IMR-90 (cell line): ENCODE measurements at regions not wholly inside any gene's neighbourhood (a gene's known extent, or its start where the extent isn't known, plus 50 kb on each side); places are given as distances from the start of the nearest gene placed in this dataset.
A peak's percentile ranks its signal among the peaks of the same experiment; 100 is the strongest.

Experiments used
- ATAC-seq: fragments of 200-7000 bp; cut with Tn5 transposase; 2 replicates; pipeline ENCODE4 v1.9.1; 2020; ENCODE audit warnings: low read depth, mild to moderate bottlenecking, moderate library complexity
- BruUV-seq: library from RNA; stranded (reverse); fragments of 400-500 nt; replicated peaks from 2 replicates; lab custom pipeline; 2021; lab: Mats Ljungman, UMichigan
- CTCF ChIA-PET: fragments of 300-600 bp; formaldehyde crosslinking; extraction: SDS; loops from one replicate; lab custom pipeline; 2021; ENCODE audit warnings: antibody characterized with exemption; lab: Yijun Ruan, JAX
- POLR2A ChIA-PET: fragments of 300-600 bp; sonication (Branson Sonifier 250); formaldehyde crosslinking; loops from one replicate; lab custom pipeline; 2022; ENCODE audit warnings: antibody characterized with exemption; ENCODE audit not compliant: unreplicated experiment; lab: Charles Lee
- DNase-seq: peaks from one replicate; pipeline ENCODE4 v3.0.0; 2013
- H2AFZ ChIP-seq: replicated peaks from 2 replicates; pipeline ENCODE3; 2013; ENCODE audit warnings: low read length, mild to moderate bottlenecking; ENCODE audit not compliant: poor library complexity
- H2AK5ac ChIP-seq: 2 replicates; pipeline ENCODE4 v1.6.1; 2013; ENCODE audit warnings: low read depth, low read length, inconsistent platforms
- H2AK9ac ChIP-seq: replicated peaks from 2 replicates; pipeline ENCODE3; 2013; ENCODE audit warnings: mild to moderate bottlenecking, low read depth, low read length, moderate library complexity; ENCODE audit not compliant: poor library complexity
- H2BK120ac ChIP-seq: 2 replicates; pipeline ENCODE4 v1.6.1; 2013; ENCODE audit warnings: low read depth, low read length, inconsistent platforms
- H2BK15ac ChIP-seq: 3 replicates; pipeline ENCODE4 v1.6.1; 2013; ENCODE audit warnings: low read depth, low read length, inconsistent platforms
- H2BK20ac ChIP-seq: 2 replicates; pipeline ENCODE4 v1.6.1; 2013; ENCODE audit warnings: low read depth, mild to moderate bottlenecking, inconsistent platforms, low read length, moderate library complexity
- H2BK5ac ChIP-seq: 2 replicates; pipeline ENCODE4 v1.6.1; 2013; ENCODE audit warnings: mild to moderate bottlenecking, low read depth, low read length, inconsistent platforms; ENCODE audit not compliant: poor library complexity, severe bottlenecking
- H3K14ac ChIP-seq: replicated peaks from 2 replicates; pipeline ENCODE4 v1.6.1; 2013; ENCODE audit warnings: low read depth, low read length, inconsistent platforms
- H3K18ac ChIP-seq: 2 replicates; pipeline ENCODE4 v1.6.1; 2013; ENCODE audit warnings: low read depth, low read length, control low read depth
- H3K23ac ChIP-seq: 2 replicates; pipeline ENCODE4 v1.6.1; 2013; ENCODE audit warnings: low read depth, low read length, inconsistent platforms
- H3K27ac ChIP-seq: 2 replicates; pipeline ENCODE4 v1.5.1; 2013; ENCODE audit warnings: mild to moderate bottlenecking, control low read depth, low read length; ENCODE audit not compliant: insufficient read depth
- H3K27me3 ChIP-seq: 2 replicates; pipeline ENCODE4 v1.6.1; 2013; ENCODE audit warnings: low read length; ENCODE audit not compliant: control insufficient read depth, insufficient read depth
- H3K36me3 ChIP-seq: 2 replicates; pipeline ENCODE4 v1.6.1; 2013; ENCODE audit warnings: low read length, mixed read lengths; ENCODE audit not compliant: control insufficient read depth, insufficient read depth
- H3K4ac ChIP-seq: 2 replicates; pipeline ENCODE4 v1.6.1; 2013; ENCODE audit warnings: low read depth, low read length, inconsistent platforms
- H3K4me1 ChIP-seq: 2 replicates; pipeline ENCODE4 v1.6.1; 2013; ENCODE audit warnings: low read length, mixed read lengths; ENCODE audit not compliant: control insufficient read depth, insufficient read depth
- H3K4me2 ChIP-seq: 2 replicates; pipeline ENCODE4 v1.6.1; 2013; ENCODE audit warnings: low read depth, mild to moderate bottlenecking, control low read depth, low read length, moderate library complexity
- H3K4me3 ChIP-seq: 2 replicates; pipeline ENCODE4 v1.5.1; 2013; ENCODE audit warnings: low read depth, mild to moderate bottlenecking, control low read depth, low read length, moderate library complexity; ENCODE audit not compliant: insufficient read depth
- H3K56ac ChIP-seq: 2 replicates; pipeline ENCODE4 v1.6.1; 2013; ENCODE audit warnings: low read length, inconsistent platforms; ENCODE audit not compliant: insufficient read depth; ENCODE audit errors: extremely low read depth
- H3K79me1 ChIP-seq, 2 experiments: 2 replicates each; pipeline ENCODE4 v1.6.1; 2013; ENCODE audit warnings: low read length in 2 of 2, inconsistent platforms in 1 of 2, low read depth in 1 of 2
- H3K9ac ChIP-seq: 2 replicates; pipeline ENCODE4 v1.6.1; 2013; ENCODE audit warnings: low read depth, low read length, control low read depth
- H3K9me1 ChIP-seq: 2 replicates; pipeline ENCODE4 v1.6.1; 2013; ENCODE audit warnings: low read length, inconsistent platforms; ENCODE audit not compliant: insufficient read depth
- H3K9me3 ChIP-seq: 2 replicates; pipeline ENCODE4 v1.6.1; 2013; ENCODE audit warnings: low read length; ENCODE audit not compliant: control insufficient read depth, insufficient read depth
- H4K20me1 ChIP-seq: 2 replicates; pipeline ENCODE4 v1.6.1; 2013; ENCODE audit warnings: low read length, inconsistent platforms; ENCODE audit not compliant: insufficient read depth
- H4K5ac ChIP-seq: 2 replicates; pipeline ENCODE4 v1.6.1; 2013; ENCODE audit warnings: mild to moderate bottlenecking, low read depth, low read length, control low read depth
- H4K8ac ChIP-seq, 2 experiments: 2 replicates each; pipeline ENCODE4 v1.6.1; 2013; ENCODE audit warnings: low read depth in 2 of 2, low read length in 2 of 2, control low read depth in 1 of 2, inconsistent platforms in 1 of 2
- H4K91ac ChIP-seq: 2 replicates; pipeline ENCODE4 v1.6.1; 2013; ENCODE audit warnings: low read depth, low read length, inconsistent platforms; ENCODE audit not compliant: insufficient read depth
- BHLHE40 ChIP-seq: fragments of 150-350 bp; IDR thresholded peaks from 2 replicates; pipeline ENCODE4 v1.6.1; 2016; ENCODE audit warnings: mild to moderate bottlenecking, low read depth, low read length
- MAFK ChIP-seq: IDR thresholded peaks from 2 replicates; pipeline ENCODE4 v1.6.1; 2012; ENCODE audit warnings: low read depth, low read length, improper control_type of control experiment
- MXI1 ChIP-seq: IDR thresholded peaks from 2 replicates; pipeline ENCODE4 v1.6.1; 2012; ENCODE audit warnings: low read depth, mild to moderate bottlenecking, low read length, moderate library complexity, borderline replicate concordance
- POLR2A ChIP-seq: IDR thresholded peaks from 2 replicates; pipeline ENCODE4 v1.6.1; 2012; ENCODE audit warnings: mild to moderate bottlenecking, low read depth, low read length
- RFX5 ChIP-seq: IDR thresholded peaks from 2 replicates; pipeline ENCODE4 v1.8.0; 2012; ENCODE audit warnings: low read depth, mild to moderate bottlenecking, low read length, moderate library complexity
- SMC3 ChIP-seq: fragments of 150-350 bp; IDR thresholded peaks from 2 replicates; pipeline ENCODE4 v1.6.1; 2016; ENCODE audit warnings: low read depth, mild to moderate bottlenecking, antibody characterized with exemption, low read length, moderate library complexity
- dilution Hi-C: fragments of 300-500 bp; cut with HindIII; formaldehyde crosslinking; loops from one replicate; pipeline ENCODE4 v1.14.3; 2018; ENCODE audit warnings: low sequenced_read_pairs; ENCODE audit not compliant: unreplicated experiment
- in situ Hi-C: fragments of 300-500 bp; cut with MboI; formaldehyde crosslinking; loops from 3 replicates; pipeline ENCODE4 v1.14.3; 2019; ENCODE audit warnings: low sequenced_read_pairs, inconsistent platforms, mixed read lengths
- intact Hi-C: fragments of 100-400 bp; cut with micrococcal nuclease; formaldehyde crosslinking; loops from 2 replicates; pipeline ENCODE4 v1.10.0; 2022
- TF ChIP-seq, protein P1 (sequence below): fragments of 150-350 bp; IDR thresholded peaks from 2 replicates; pipeline ENCODE4 v1.6.1; 2017; ENCODE audit warnings: mild to moderate bottlenecking, antibody characterized with exemption, low read length, low read depth

DNA sequence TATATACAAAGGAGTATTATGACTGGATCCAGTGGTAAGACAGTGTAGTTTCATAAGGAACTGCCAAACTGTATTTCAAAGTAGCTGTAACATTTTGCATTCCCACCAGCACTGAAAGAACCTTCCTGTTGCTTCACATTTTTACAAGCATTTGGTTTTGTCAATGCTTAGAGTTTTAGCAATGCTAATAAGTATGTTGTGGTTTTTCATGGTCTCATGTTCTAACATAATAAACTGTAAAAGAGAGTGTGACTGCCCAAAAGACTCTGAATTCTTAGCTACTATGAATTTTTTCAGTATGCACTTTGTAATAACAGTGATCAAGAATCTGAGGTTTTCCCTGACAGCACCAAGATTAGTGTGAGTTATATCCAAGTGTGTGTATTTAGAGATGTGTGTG, 604.2 kb downstream of the XIRP2 start:
- intact Hi-C loops (no loop called here), dilution Hi-C loops (no loop called here), in situ Hi-C loops (no loop called here)
- no peaks in the 10 kb centered on the region for H3K27me3 ChIP-seq
- no peaks in the 10 kb centered on the region for H3K79me1 ChIP-seq
- no peak overlapping the region for H3K23ac ChIP-seq
- POLR2A ChIA-PET = no interaction called here
- H3K4ac ChIP-seq = no peak overlapping the region
- H4K20me1 ChIP-seq = no peaks in the 10 kb centered on the region
- H3K56ac ChIP-seq = no peak overlapping the region
- DNase-seq (peak; percentile 22), ATAC-seq (no peak; the same call in 1 of the 2 replicates)
- TF ChIP-seq, protein P1, sequence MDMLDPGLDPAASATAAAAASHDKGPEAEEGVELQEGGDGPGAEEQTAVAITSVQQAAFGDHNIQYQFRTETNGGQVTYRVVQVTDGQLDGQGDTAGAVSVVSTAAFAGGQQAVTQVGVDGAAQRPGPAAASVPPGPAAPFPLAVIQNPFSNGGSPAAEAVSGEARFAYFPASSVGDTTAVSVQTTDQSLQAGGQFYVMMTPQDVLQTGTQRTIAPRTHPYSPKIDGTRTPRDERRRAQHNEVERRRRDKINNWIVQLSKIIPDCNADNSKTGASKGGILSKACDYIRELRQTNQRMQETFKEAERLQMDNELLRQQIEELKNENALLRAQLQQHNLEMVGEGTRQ = no peak
- TF ChIP-seq MAFK (no peak), MXI1 (no peak), POLR2A (no peak), RFX5 (no peak), BHLHE40 (no peak), SMC3 (no peak)
- no peaks in the 10 kb centered on the region for H3K36me3 ChIP-seq
- H2BK120ac ChIP-seq = no peak overlapping the region
- H2BK5ac ChIP-seq = no peak overlapping the region
- no peak overlapping the region for H2AK5ac ChIP-seq
- no peak overlapping the region for H3K4me2 ChIP-seq
- H2BK20ac ChIP-seq = no peak overlapping the region
- CTCF ChIA-PET = no interaction called here
- no peak overlapping the region for H3K9ac ChIP-seq
- no peak overlapping the region for H4K8ac ChIP-seq
- no peak overlapping the region for H2BK15ac ChIP-seq
- no peaks in the 10 kb centered on the region for H3K9me3 ChIP-seq
- no peak overlapping the region for H4K91ac ChIP-seq
- H2AFZ ChIP-seq = no peak overlapping the region
- H3K4me3 ChIP-seq = no peak overlapping the region
- no peak overlapping the region for H4K5ac ChIP-seq
- no peak overlapping the region for H3K18ac ChIP-seq
- H3K14ac ChIP-seq = no peak overlapping the region
- H3K4me1 ChIP-seq = no peaks in the 10 kb centered on the region
- H2AK9ac ChIP-seq = no peak overlapping the region
- no peaks in the 10 kb centered on the region for H3K9me1 ChIP-seq
- no TSS peak for BruUV-seq
- no peak overlapping the region for H3K27ac ChIP-seq
